Glomerular visceral epithelial cell (primary cell): ENCODE measurements at regions not wholly inside any gene's neighbourhood (a gene's known extent, or its start where the extent isn't known, plus 50 kb on each side); places are given as distances from the start of the nearest gene placed in this dataset.

ENCODE experiments used
- DNase-seq: peaks from one replicate; pipeline ENCODE4 v3.0.0-alpha.2; 2016; ENCODE audit errors: extremely low spot score

GRCh38 chr20:9981829-9982228 lies 53.0 kb upstream of the ANKEF1 start:
- no peak for DNase-seq

GRCh38 chr20:9978397-9979004 lies 56.3 kb upstream of the ANKEF1 start:
- DNase-seq, result peak; percentile 69

GRCh38 chr20:9977629-9978028 lies 57.2 kb upstream of the ANKEF1 start:
- no peak for DNase-seq

GRCh38 chr20:9974324-9974723 lies 60.5 kb upstream of the ANKEF1 start:
- no peak for DNase-seq

- DNase-seq, result no peak
These were observed 63.0 kb upstream of the ANKEF1 start for GRCh38 chr20:9971746-9972145.

GRCh38 chr20:9969626-9970025 lies 65.2 kb upstream of the ANKEF1 start:
- no peak for DNase-seq

GRCh38 chr20:9968015-9968414 lies 66.8 kb upstream of the ANKEF1 start:
- DNase-seq, result no peak

- DNase-seq, result no peak
These were observed 67.8 kb upstream of the ANKEF1 start for GRCh38 chr20:9966966-9967365.

- DNase-seq, result no peak
These were observed 71.8 kb upstream of the ANKEF1 start for GRCh38 chr20:9963029-9963428.

- no peak for DNase-seq
These were observed 76.1 kb upstream of the ANKEF1 start for GRCh38 chr20:9958693-9959092.

GRCh38 chr20:9955646-9956045 lies 79.1 kb upstream of the ANKEF1 start:
- no peak for DNase-seq

GRCh38 chr20:9949563-9949962 lies 85.2 kb upstream of the ANKEF1 start:
- no peak for DNase-seq

GRCh38 chr20:9945408-9945807 lies 89.4 kb upstream of the ANKEF1 start:
- DNase-seq, result no peak

GRCh38 chr20:9942736-9943135 lies 92.1 kb upstream of the ANKEF1 start:
- DNase-seq, result no peak

GRCh38 chr20:9940329-9940728 lies 94.5 kb upstream of the ANKEF1 start:
- DNase-seq, result no peak

- no peak for DNase-seq
These were observed 95.6 kb upstream of the ANKEF1 start for GRCh38 chr20:9939231-9939630.

- no peak for DNase-seq
These were observed 96.4 kb upstream of the PAK5 start for GRCh38 chr20:9935285-9935684.

GRCh38 chr20:9930142-9930541 lies 91.3 kb upstream of the PAK5 start:
- DNase-seq, result no peak

GRCh38 chr20:9928955-9929354 lies 90.1 kb upstream of the PAK5 start:
- no peak for DNase-seq

GRCh38 chr20:9928281-9928737 lies 89.4 kb upstream of the PAK5 start:
- no peak for DNase-seq

- DNase-seq, result no peak
These were observed 88.3 kb upstream of the PAK5 start for GRCh38 chr20:9927224-9927623.

- DNase-seq, result no peak
These were observed 87.6 kb upstream of the PAK5 start for GRCh38 chr20:9926476-9926875.

- DNase-seq, result no peak
These were observed 87.1 kb upstream of the PAK5 start for GRCh38 chr20:9926007-9926406.

- no peak for DNase-seq
These were observed 84.8 kb upstream of the PAK5 start for GRCh38 chr20:9923648-9924047.
